ENCODE measurements at regions not wholly inside any gene's neighbourhood (a gene's known extent, or its start where the extent isn't known, plus 50 kb on each side); places are given as distances from the start of the nearest gene placed in this dataset.
"Not testable (repeated sequence)": the region's sequence is repeated elsewhere in the genome, so short reads cannot be mapped to it uniquely, and the experiment has no call there.

DNA sequence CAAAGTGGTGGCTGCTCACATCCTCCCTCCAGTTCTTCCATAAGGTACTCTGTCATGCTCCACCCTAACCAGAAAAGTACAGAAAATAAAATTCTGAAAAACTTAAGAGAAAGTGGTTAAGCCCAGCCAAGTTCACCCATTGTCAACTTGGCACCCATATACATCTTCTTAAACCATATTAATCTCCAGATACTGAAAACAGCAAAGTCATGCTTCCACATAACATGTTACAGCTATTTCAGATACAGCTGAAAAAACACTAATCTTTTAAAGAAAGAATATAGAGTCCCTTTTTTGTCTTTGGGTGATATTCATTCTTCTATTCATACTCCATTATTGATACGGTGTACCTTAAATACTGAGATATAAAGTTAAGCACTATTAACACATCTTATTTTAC lies 577.8 kb downstream of the KCNT2 start:
- Histone ChIP-seq H3K9ac (ENCODE audit: low read length) (no peak overlapping the region), H3K4me3 (ENCODE audit: low read length) (no peak overlapping the region), H3K9me3 (ENCODE audit: control insufficient read depth, low read length) (no peaks in the 10 kb centered on the region), H3K27me3 (ENCODE audit: control insufficient read depth, insufficient read depth, low read length) (no peaks in the 10 kb centered on the region), H3K36me3 (ENCODE audit: control insufficient read depth, insufficient read depth, low read length) (no peaks in the 10 kb centered on the region), H3K4me1 (ENCODE audit: control insufficient read depth, insufficient read depth, low read length) (no peaks in the 10 kb centered on the region)

DNA sequence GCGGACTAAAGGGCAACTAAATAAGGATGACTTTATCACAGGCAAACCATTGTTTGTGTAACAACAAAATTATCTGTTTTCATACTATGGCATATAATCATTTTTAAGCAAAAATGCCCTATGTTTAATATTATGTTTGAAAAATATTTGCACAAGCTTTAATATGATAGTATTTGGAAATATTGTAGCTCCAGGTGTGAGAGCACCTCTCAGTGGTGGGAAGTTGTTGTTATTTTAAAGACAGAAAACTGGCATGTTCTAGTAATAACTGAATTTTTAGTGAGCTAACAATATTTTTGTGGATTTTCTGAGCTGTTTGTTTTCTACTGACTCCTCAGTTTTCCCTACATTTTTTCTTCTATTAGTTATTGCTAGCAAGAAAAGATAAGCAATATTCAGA lies 578.8 kb downstream of the KCNT2 start:
- Histone ChIP-seq H3K9ac (ENCODE audit: low read length) (no peak overlapping the region), H3K9me3 (ENCODE audit: control insufficient read depth, low read length) (no peaks in the 10 kb centered on the region), H3K36me3 (ENCODE audit: control insufficient read depth, insufficient read depth, low read length) (no peaks in the 10 kb centered on the region), H3K27me3 (ENCODE audit: control insufficient read depth, insufficient read depth, low read length) (no peaks in the 10 kb centered on the region), H3K4me3 (ENCODE audit: low read length) (no peak overlapping the region), H3K4me1 (ENCODE audit: control insufficient read depth, insufficient read depth, low read length) (no peaks in the 10 kb centered on the region)

DNA sequence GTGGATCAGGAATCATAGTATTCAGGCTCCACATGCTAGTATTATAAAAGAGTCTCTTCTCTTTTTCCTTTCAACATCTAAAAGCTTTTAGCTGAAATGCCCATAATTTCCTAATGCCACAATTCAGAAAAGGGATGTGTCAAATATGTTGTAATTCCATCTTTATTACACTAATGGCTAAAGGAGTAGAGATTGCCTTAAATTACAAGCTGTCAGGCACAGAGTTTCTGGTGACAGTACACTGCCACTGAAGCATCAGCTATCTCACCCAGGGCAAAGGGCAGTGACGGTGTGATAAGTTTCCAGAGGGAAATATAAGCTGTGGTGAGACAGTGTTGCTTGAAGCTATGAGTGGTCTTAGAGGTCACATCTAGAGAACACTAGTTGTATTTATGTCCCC lies 581.1 kb downstream of the KCNT2 start:
- Histone ChIP-seq H3K9me3 (ENCODE audit: control insufficient read depth, low read length) (no peaks in the 10 kb centered on the region), H3K36me3 (ENCODE audit: control insufficient read depth, insufficient read depth, low read length) (no peaks in the 10 kb centered on the region), H3K4me1 (ENCODE audit: control insufficient read depth, insufficient read depth, low read length) (no peaks in the 10 kb centered on the region), H3K27me3 (ENCODE audit: control insufficient read depth, insufficient read depth, low read length) (no peaks in the 10 kb centered on the region), H3K9ac (ENCODE audit: low read length) (no peak overlapping the region), H3K4me3 (ENCODE audit: low read length) (no peak overlapping the region)

DNA sequence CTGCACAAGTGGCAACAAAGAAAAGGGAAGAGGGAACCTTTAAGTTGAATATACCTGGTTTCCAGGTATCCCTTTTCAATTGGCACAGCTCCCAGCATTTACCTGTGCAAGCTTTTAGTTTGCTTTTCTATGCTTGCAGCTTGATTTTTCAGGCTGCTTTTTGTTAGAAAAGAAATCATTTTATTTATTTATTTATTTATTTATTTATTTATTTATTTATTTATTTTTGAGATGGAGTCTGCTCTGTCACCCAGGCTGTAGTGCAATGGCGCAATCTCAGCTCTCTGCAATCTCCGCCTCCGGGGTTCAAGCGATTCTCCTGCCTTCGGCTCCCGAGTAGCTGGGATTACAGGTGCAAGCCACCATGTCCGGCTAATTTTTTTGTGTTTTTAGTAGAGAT lies 587.1 kb downstream of the KCNT2 start:
- not testable (repeated sequence) for H3K9ac ChIP-seq (ENCODE audit: low read length); H3K4me3 ChIP-seq (ENCODE audit: low read length); H3K4me1 ChIP-seq (ENCODE audit: control insufficient read depth, insufficient read depth, low read length); H3K36me3 ChIP-seq (ENCODE audit: control insufficient read depth, insufficient read depth, low read length); H3K9me3 ChIP-seq (ENCODE audit: control insufficient read depth, low read length); H3K27me3 ChIP-seq (ENCODE audit: control insufficient read depth, insufficient read depth, low read length)

DNA sequence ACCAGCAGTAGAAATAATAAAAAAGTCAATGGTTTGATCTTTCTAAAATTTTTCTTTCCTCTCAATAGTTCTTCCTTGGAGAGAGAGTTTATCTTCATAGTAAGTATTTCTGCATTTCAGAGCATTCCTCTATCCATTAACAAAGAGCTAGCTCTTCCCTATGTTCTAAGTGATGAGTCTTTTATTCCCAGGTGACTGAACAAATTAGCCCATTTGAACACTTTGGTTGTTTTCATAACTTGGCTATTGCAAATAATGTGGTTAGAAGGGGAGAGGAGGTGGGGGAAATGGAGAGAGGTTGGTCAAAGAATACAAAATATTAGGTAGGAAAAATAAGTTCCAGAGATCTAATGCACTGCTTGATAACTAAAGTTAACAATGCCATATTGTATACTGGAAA lies 598.9 kb downstream of the KCNT2 start:
- no peak overlapping the region for H3K9ac ChIP-seq (ENCODE audit: low read length)
- H3K27me3 ChIP-seq (ENCODE audit: control insufficient read depth, insufficient read depth, low read length): no peaks in the 10 kb centered on the region
- no peak overlapping the region for H3K4me3 ChIP-seq (ENCODE audit: low read length)
- no peaks in the 10 kb centered on the region for H3K9me3 ChIP-seq (ENCODE audit: control insufficient read depth, low read length)
- H3K4me1 ChIP-seq (ENCODE audit: control insufficient read depth, insufficient read depth, low read length): no peaks in the 10 kb centered on the region
- H3K36me3 ChIP-seq (ENCODE audit: control insufficient read depth, insufficient read depth, low read length): no peaks in the 10 kb centered on the region

DNA sequence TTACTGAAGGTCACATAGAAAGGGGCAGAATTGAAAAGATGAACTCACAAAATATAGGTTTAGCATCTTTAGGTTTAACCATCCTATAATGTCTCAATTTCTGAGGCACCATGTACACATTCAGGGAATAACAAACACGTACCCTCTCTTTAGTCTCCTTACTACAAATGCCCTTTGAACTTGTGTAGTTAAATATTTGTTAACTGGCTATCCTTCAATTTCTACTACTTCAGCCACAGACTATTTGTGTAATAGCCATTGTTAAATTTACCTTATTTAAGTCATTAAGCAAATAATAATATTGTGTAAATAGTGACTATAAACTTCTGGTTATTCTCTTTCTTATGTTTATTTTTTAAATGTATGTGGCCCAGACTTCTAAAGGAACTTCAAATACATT lies 600.5 kb downstream of the KCNT2 start:
- Histone ChIP-seq H3K9ac (ENCODE audit: low read length) (no peak overlapping the region), H3K27me3 (ENCODE audit: control insufficient read depth, insufficient read depth, low read length) (no peaks in the 10 kb centered on the region), H3K36me3 (ENCODE audit: control insufficient read depth, insufficient read depth, low read length) (no peaks in the 10 kb centered on the region), H3K4me1 (ENCODE audit: control insufficient read depth, insufficient read depth, low read length) (no peaks in the 10 kb centered on the region), H3K4me3 (ENCODE audit: low read length) (no peak overlapping the region), H3K9me3 (ENCODE audit: control insufficient read depth, low read length) (no peaks in the 10 kb centered on the region)

DNA sequence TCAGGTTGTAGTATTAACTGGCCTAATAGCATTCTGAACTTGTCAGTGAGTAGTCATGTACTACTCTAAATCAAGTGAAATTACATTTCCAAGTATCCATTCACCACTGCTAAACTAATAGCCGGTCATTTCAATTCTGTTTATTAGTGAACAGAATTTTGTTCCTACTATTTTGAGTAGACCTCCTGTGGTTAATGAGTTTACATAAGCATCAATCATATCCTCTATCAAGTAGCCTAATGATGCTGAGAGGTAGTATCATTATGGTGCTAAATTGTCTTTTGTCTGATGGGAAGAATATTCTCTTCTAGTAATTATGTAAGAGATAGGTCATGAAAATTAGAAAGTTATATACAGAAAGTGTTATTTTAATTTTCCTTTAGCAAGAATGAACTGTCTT lies 602.8 kb downstream of the KCNT2 start:
- Histone ChIP-seq H3K4me1 (ENCODE audit: control insufficient read depth, insufficient read depth, low read length) (no peaks in the 10 kb centered on the region), H3K27me3 (ENCODE audit: control insufficient read depth, insufficient read depth, low read length) (no peaks in the 10 kb centered on the region), H3K4me3 (ENCODE audit: low read length) (no peak overlapping the region), H3K9me3 (ENCODE audit: control insufficient read depth, low read length) (no peaks in the 10 kb centered on the region), H3K9ac (ENCODE audit: low read length) (no peak overlapping the region), H3K36me3 (ENCODE audit: control insufficient read depth, insufficient read depth, low read length) (no peaks in the 10 kb centered on the region)

DNA sequence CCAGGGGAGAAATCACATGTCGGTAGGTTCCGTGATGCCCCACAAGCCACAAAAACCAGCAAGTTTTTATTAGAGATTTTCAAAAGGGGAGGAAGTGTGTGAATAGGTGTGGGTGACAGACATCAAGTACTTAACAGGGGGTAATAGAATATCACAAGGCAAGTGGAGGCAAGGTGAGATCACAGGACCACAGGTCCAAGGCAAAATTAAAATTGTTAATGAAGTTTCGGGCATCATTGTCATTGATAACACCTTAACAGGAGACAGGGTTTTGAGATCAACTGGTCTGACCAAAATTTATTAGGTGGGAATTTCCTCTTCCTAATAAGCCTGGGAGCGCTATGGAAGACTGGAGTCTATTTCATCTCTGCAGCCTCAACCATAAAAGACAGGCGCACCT lies 603.9 kb downstream of the KCNT2 start:
- not testable (repeated sequence) for H3K9ac ChIP-seq (ENCODE audit: low read length); H3K4me3 ChIP-seq (ENCODE audit: low read length); H3K36me3 ChIP-seq (ENCODE audit: control insufficient read depth, insufficient read depth, low read length); H3K27me3 ChIP-seq (ENCODE audit: control insufficient read depth, insufficient read depth, low read length); H3K4me1 ChIP-seq (ENCODE audit: control insufficient read depth, insufficient read depth, low read length); H3K9me3 ChIP-seq (ENCODE audit: control insufficient read depth, low read length)

DNA sequence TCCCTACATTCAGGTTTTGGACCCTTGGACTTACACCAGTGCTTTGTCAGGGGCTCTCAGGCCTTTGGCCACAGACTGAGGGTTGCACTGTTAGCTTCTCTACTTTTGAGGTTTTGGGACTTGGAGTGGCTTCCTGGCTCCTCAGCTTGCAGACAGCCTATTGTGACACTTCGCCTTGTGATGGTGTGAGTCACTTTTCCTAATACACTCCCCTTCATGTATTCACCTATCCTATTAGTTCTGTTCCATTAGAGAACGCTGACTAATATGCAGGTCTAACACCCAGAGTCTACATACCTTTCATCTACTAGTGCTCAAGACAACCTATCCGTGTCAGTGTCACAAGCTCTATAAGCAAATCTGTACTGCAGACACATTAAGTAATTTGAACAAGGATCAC lies 605.3 kb downstream of the KCNT2 start:
- no peaks in the 10 kb centered on the region for H3K36me3 ChIP-seq (ENCODE audit: control insufficient read depth, insufficient read depth, low read length)
- no peaks in the 10 kb centered on the region for H3K4me1 ChIP-seq (ENCODE audit: control insufficient read depth, insufficient read depth, low read length)
- H3K4me3 ChIP-seq (ENCODE audit: low read length): no peak overlapping the region
- no peak overlapping the region for H3K9ac ChIP-seq (ENCODE audit: low read length)
- H3K9me3 ChIP-seq (ENCODE audit: control insufficient read depth, low read length): no peaks in the 10 kb centered on the region
- H3K27me3 ChIP-seq (ENCODE audit: control insufficient read depth, insufficient read depth, low read length): no peaks in the 10 kb centered on the region

DNA sequence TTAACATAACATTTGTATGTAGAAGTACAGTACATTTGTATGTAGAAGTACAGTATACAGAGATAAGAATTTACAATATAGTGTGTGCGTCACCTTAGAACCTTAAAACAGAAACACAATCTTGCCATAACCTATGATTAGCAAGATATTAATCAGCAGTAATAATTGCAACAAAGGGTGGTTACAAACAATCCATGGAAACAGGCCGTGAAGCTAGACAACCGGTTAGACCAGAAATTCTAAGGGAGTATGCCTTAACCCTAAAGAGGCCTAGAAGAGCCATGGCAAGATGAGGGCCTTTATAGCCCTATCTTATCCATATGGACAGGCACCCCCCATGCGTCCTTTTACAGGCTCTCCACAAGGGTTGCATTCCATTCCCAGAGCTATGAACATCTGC lies 605.9 kb downstream of the KCNT2 start:
- not testable (repeated sequence) for H3K9ac ChIP-seq (ENCODE audit: low read length); H3K9me3 ChIP-seq (ENCODE audit: control insufficient read depth, low read length); H3K4me1 ChIP-seq (ENCODE audit: control insufficient read depth, insufficient read depth, low read length)

DNA sequence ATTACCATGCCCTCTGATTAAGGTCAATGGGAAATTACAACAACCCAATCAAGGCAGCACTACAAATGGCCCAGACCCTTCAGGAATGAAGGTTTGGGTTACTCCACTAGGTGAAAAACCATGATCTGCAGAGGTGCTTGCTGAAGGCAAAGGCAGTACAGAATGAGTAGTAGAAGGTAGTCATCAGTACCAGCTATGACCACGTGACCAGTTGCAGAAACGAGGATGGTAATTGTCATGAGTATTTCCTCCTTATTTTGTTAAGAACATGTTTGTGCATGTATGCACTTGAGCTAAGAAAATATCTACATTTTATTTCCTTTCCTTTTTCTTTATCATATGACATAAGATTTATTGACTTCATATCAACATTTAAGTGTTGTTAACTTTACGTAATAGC lies 607.1 kb downstream of the KCNT2 start:
- no peaks in the 10 kb centered on the region for H3K9me3 ChIP-seq (ENCODE audit: control insufficient read depth, low read length)
- no peaks in the 10 kb centered on the region for H3K27me3 ChIP-seq (ENCODE audit: control insufficient read depth, insufficient read depth, low read length)
- no peak overlapping the region for H3K4me3 ChIP-seq (ENCODE audit: low read length)
- H3K4me1 ChIP-seq (ENCODE audit: control insufficient read depth, insufficient read depth, low read length): no peaks in the 10 kb centered on the region
- H3K36me3 ChIP-seq (ENCODE audit: control insufficient read depth, insufficient read depth, low read length): no peaks in the 10 kb centered on the region
- no peak overlapping the region for H3K9ac ChIP-seq (ENCODE audit: low read length)

More for the DNA sequence above, 605.9 kb downstream of the KCNT2 start:
- H3K27me3 ChIP-seq (ENCODE audit: control insufficient read depth, insufficient read depth, low read length); H3K36me3 ChIP-seq (ENCODE audit: control insufficient read depth, insufficient read depth, low read length); H3K4me3 ChIP-seq (ENCODE audit: low read length): not testable (repeated sequence)

DNA sequence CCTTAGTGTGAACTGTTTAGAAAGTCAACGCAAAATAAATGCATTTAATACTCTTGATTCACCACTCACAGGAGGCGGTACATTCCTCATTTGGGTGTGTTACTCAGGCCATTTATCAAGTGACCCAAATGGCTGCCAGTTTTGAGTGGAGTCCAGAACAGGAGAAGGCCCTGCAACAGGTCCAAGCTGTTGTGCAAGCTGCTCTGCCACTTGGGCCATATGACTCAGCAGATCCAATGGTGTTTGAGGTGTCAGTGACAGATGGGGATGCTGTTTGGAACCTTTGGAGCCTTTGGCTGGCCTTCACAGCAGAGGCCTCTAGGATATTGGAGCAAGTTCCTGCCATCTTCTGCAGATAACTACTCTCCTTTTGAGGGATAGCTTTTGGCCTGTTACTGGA lies 609.2 kb downstream of the KCNT2 start:
- no peaks in the 10 kb centered on the region for H3K9me3 ChIP-seq (ENCODE audit: control insufficient read depth, low read length)
- H3K36me3 ChIP-seq (ENCODE audit: control insufficient read depth, insufficient read depth, low read length): no peaks in the 10 kb centered on the region
- no peaks in the 10 kb centered on the region for H3K27me3 ChIP-seq (ENCODE audit: control insufficient read depth, insufficient read depth, low read length)
- no peak overlapping the region for H3K4me3 ChIP-seq (ENCODE audit: low read length)
- no peak overlapping the region for H3K9ac ChIP-seq (ENCODE audit: low read length)
- no peaks in the 10 kb centered on the region for H3K4me1 ChIP-seq (ENCODE audit: control insufficient read depth, insufficient read depth, low read length)

DNA sequence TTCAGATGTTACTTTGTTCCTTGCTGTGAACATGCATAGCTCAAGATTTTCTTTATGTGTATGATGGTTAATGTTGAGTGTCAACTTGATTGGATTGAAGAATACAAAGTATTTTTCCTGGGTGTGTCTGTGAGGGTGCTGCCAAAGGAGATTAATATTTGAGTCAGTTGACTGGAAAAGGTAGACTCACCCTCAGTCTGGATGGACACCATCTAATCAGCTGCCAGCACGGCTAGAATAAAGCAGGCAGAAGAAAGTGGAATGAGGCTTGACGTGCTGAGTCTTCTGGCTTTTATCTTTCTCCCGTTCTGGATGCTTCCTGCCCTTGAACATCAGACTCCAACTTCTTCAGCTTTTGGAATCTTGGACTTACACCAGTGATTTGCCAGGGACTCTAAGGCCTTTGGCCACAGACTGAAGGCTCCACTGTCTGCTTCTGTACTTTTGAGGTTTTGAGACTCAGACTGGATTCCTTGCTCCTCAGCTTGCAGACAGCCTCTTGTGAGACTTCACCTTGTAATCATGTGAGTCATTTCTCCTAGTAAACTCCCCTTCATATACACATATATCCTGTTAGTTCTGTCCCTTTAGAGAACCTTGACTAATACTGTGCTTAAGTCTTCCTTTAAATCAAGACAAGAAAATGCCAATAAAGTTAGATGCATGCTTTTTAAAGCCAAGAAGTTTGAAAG lies 626.6 kb downstream of the KCNT2 start:
- H3K9ac ChIP-seq (ENCODE audit: low read length): no peak overlapping the region
- no peaks in the 10 kb centered on the region for H3K27me3 ChIP-seq (ENCODE audit: control insufficient read depth, insufficient read depth, low read length)
- H3K9me3 ChIP-seq (ENCODE audit: control insufficient read depth, low read length): no peaks in the 10 kb centered on the region
- no peaks in the 10 kb centered on the region for H3K36me3 ChIP-seq (ENCODE audit: control insufficient read depth, insufficient read depth, low read length)
- H3K4me1 ChIP-seq (ENCODE audit: control insufficient read depth, insufficient read depth, low read length): no peaks in the 10 kb centered on the region
- no peak overlapping the region for H3K4me3 ChIP-seq (ENCODE audit: low read length)
